ENCODE measurements at regions not wholly inside any gene's neighbourhood (a gene's known extent, or its start where the extent isn't known, plus 50 kb on each side); places are given as distances from the start of the nearest gene placed in this dataset.

DNA sequence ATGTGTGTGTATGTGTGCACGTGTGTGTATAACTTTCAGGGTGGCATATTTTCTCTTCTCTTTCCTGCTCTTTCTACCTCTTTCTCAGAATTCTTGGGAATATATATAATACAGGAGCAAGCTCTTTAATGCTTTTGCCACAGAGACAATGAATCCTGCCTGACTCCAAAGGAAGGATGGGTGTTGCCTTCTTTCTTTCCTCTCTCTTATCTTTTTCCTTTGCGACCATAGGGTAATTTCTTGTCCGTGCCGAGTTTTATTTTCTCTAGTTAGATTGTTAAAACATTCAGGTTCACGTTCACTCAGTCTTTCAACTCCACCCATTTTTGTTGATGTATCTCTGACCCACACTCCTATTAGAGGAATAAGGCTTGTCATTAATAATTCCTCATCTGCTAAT, 129.0 kb upstream of the C1orf21 start:
- Histone ChIP-seq H2BK120ac (ENCODE audit: low read depth, low read length) (no peak overlapping the region), H3K4ac (ENCODE audit: low read depth, low read length) (no peak overlapping the region), H3K56ac (ENCODE audit: extremely low read depth, insufficient read depth, low read length) (no peak overlapping the region), H3K9me3 (ENCODE audit: control insufficient read depth, insufficient read depth, low read length) (no peaks in the 10 kb centered on the region), H3K27ac (ENCODE audit: insufficient read depth, low read length) (no peak overlapping the region), H2AFZ (replicated peaks; ENCODE audit: low read length, poor library complexity) (no peak overlapping the region), H3K18ac (ENCODE audit: low read depth, low read length) (no peak overlapping the region), H3K4me2 (ENCODE audit: low read depth, low read length) (no peak overlapping the region), H2AK9ac (replicated peaks; ENCODE audit: low read depth, low read length, poor library complexity) (no peak overlapping the region), H3K14ac (replicated peaks; ENCODE audit: low read depth, low read length) (no peak overlapping the region), H3K79me1 (ENCODE audit: low read depth in 1 of 2, low read length in 2 of 2) (no peaks in the 10 kb centered on the region), H4K8ac (ENCODE audit: low read depth in 2 of 2, low read length in 2 of 2) (no peak overlapping the region), H3K4me3 (ENCODE audit: insufficient read depth, low read depth, low read length) (no peak overlapping the region), H3K27me3 (ENCODE audit: control insufficient read depth, insufficient read depth, low read length) (peaks cover 13% of the 10 kb centered on the region), H4K91ac (ENCODE audit: insufficient read depth, low read depth, low read length) (no peak overlapping the region), H3K9ac (ENCODE audit: low read depth, low read length) (no peak overlapping the region), H4K5ac (ENCODE audit: low read depth, low read length) (no peak overlapping the region), H2AK5ac (ENCODE audit: low read depth, low read length) (no peak overlapping the region), H2BK15ac (ENCODE audit: low read depth, low read length) (no peak overlapping the region), H3K9me1 (ENCODE audit: insufficient read depth, low read length) (no peaks in the 10 kb centered on the region), H2BK20ac (ENCODE audit: low read depth, low read length) (no peak overlapping the region), H3K4me1 (ENCODE audit: control insufficient read depth, insufficient read depth, low read length) (no peaks in the 10 kb centered on the region), H2BK5ac (ENCODE audit: low read depth, low read length, poor library complexity, severe bottlenecking) (no peak overlapping the region), H3K36me3 (ENCODE audit: control insufficient read depth, insufficient read depth, low read length) (no peaks in the 10 kb centered on the region), H3K23ac (ENCODE audit: low read depth, low read length) (no peak overlapping the region), H4K20me1 (ENCODE audit: insufficient read depth, low read length) (no peaks in the 10 kb centered on the region)
- WGBS, 2 experiments (ENCODE audit: extremely low coverage in 2 of 2, insufficient read length in 1 of 2), result no CpG with 5 or more reads among the region's 5 CpGs
- POLR2A ChIA-PET (ENCODE audit: unreplicated experiment), result no interaction called here
- ATAC-seq (ENCODE audit: low read depth) (no peak), DNase-seq (no peak)
- intact Hi-C loops (cut with micrococcal nuclease), result no loop called here
- BruUV-seq (replicated peaks), result no TSS peak
- no peak for TF ChIP-seq POLR2A (IDR thresholded peaks at IDR 0.05; ENCODE audit: low read depth, low read length)
- TF ChIP-seq RAD21 (IDR thresholded peaks at IDR 0.05; ENCODE audit: low read length), result no peak
- TF ChIP-seq, protein P1, sequence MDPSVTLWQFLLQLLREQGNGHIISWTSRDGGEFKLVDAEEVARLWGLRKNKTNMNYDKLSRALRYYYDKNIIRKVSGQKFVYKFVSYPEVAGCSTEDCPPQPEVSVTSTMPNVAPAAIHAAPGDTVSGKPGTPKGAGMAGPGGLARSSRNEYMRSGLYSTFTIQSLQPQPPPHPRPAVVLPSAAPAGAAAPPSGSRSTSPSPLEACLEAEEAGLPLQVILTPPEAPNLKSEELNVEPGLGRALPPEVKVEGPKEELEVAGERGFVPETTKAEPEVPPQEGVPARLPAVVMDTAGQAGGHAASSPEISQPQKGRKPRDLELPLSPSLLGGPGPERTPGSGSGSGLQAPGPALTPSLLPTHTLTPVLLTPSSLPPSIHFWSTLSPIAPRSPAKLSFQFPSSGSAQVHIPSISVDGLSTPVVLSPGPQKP (IDR thresholded peaks at IDR 0.05; ENCODE audit: borderline replicate concordance, low read depth, low read length), result no peak
- no peak for TF ChIP-seq RCOR1 (IDR thresholded peaks at IDR 0.05; ENCODE audit: insufficient replicate concordance, low read length)
- TF ChIP-seq FOS (IDR thresholded peaks at IDR 0.05; ENCODE audit: low read depth, low read length), result no peak
- TF ChIP-seq MAFK (IDR thresholded peaks at IDR 0.05; ENCODE audit: low read depth, low read length), result no peak
- TF ChIP-seq MXI1 (IDR thresholded peaks at IDR 0.05; ENCODE audit: borderline replicate concordance, low read depth, low read length), result no peak
- TF ChIP-seq RFX5 (IDR thresholded peaks at IDR 0.05; ENCODE audit: low read depth, low read length), result no peak
- no peak for TF ChIP-seq SMC3 (IDR thresholded peaks at IDR 0.05; ENCODE audit: low read depth, low read length)
- no peak for TF ChIP-seq BHLHE40 (IDR thresholded peaks at IDR 0.05; ENCODE audit: low read depth, low read length)
- TF ChIP-seq NFE2L2 (IDR thresholded peaks at IDR 0.05; ENCODE audit: low read depth, low read length), result no peak
- TF ChIP-seq, protein P2, sequence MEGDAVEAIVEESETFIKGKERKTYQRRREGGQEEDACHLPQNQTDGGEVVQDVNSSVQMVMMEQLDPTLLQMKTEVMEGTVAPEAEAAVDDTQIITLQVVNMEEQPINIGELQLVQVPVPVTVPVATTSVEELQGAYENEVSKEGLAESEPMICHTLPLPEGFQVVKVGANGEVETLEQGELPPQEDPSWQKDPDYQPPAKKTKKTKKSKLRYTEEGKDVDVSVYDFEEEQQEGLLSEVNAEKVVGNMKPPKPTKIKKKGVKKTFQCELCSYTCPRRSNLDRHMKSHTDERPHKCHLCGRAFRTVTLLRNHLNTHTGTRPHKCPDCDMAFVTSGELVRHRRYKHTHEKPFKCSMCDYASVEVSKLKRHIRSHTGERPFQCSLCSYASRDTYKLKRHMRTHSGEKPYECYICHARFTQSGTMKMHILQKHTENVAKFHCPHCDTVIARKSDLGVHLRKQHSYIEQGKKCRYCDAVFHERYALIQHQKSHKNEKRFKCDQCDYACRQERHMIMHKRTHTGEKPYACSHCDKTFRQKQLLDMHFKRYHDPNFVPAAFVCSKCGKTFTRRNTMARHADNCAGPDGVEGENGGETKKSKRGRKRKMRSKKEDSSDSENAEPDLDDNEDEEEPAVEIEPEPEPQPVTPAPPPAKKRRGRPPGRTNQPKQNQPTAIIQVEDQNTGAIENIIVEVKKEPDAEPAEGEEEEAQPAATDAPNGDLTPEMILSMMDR (conservative IDR thresholded peaks at IDR 0.05; ENCODE audit: low read depth, low read length), result no peak
- TF ChIP-seq CEBPB (IDR thresholded peaks at IDR 0.05; ENCODE audit: low read depth, low read length), result no peak
- no peak for TF ChIP-seq CHD1 (IDR thresholded peaks at IDR 0.05; ENCODE audit: low read depth, low read length)
- CTCF ChIA-PET, result no interaction called here
- dilution Hi-C loops (cut with HindIII; ENCODE audit: low sequenced_read_pairs, unreplicated experiment), result no loop called here
- in situ Hi-C loops (cut with MboI; ENCODE audit: low sequenced_read_pairs), result no loop called here
